Muscle of arm (tissue), 1 donor: ENCODE measurements at regions not wholly inside any gene's neighbourhood (a gene's known extent, or its start where the extent isn't known, plus 50 kb on each side); places are given as distances from the start of the nearest gene placed in this dataset.
A peak's percentile ranks its signal among the peaks of the same experiment; 100 is the strongest.
"Not testable (repeated sequence)": the region's sequence is repeated elsewhere in the genome, so short reads cannot be mapped to it uniquely, and the experiment has no call there.

ENCODE experiments used
- DNase-seq: peaks from one replicate; pipeline ENCODE4 v3.0.0-alpha.2; 2013

DNA sequence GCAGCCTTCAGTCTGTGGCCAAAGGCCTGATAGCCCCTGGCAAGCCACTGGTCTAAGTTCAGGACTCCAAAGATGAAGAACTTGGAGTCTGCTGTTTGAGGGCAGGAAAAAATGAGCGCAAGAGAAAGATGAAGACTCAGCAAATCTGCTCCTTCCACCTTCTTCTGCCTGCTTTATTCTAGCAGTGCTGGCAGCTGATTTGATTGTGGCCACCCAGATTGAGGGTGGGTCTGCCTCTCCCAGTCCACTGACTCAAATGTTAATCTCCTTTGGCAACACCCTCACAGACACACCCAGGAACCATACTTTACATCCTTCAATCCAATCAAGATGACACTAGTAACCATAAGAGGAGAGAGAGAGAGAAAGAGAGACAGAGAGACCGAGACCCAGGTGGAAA lies 127.6 kb downstream of the UTP18 start:
- no peak for DNase-seq

DNA sequence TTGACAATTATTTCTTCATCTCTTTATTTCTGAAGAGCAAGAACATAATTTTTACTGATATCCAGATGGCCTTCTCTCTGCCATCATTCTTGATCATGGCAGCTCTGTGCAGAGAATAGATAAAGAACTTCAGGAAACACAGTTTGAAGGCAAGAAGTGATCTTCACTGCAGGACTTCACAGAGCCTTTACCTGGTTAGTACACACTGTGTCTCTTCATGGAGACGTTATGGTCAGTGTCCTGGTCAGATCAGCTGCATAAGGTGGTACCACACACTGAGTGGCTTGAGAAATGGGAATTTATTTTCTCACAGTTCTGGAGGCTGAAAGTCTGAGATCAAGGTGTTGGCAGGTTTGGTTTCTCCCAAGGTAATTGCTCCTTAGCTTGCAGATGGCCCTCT lies 129.5 kb downstream of the UTP18 start:
- no peak for DNase-seq

DNA sequence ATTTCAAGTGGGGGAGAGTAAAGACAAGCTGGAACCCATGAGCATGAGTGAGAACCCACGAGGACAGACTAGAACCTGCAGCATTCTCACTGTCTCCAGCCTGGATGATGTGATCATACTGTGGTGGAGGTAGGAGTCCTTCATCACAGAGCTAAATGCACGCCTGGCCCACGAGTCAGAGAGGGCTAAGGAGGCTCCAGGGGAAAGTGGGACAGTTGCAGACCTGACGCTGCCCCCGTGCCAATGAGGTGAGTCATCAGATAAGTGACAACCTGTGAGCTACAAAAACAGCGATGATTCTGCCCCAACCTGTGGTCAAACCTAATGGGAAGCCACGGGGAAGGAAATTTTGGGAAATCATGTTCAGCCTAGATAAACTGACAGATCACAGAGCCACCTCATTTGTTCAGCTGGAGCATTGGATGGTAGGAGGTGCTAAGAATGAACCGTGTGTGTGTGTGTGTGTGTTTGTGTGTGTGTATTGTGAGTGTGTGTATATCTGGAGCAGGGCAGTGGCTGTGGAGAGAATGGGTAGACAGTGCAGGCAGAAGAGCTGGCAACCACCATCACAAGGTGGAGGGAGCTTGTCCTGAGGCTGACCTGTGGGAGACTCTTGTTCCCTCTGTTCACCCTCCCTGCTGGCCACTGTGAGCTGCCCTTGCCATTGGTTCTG lies 131.8 kb downstream of the UTP18 start:
- no peak for DNase-seq

DNA sequence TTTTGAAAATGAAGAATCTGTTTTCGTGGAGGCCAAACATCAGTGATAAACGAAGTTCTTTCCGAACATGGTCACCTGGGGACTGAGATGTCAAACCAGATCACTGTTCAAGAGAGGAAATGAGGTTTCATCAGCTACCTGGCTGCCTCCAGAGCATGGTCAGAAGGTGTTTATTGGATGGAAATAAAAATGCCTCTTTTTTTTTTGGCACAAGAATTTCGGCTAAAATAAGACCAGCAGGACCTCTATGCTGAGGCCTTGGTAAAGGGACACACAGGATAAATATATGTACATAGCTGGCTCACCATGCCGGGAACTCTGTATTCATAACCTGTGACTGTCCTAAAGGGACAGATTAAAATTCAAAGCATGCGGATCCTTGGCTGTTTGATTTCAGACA lies 135.3 kb downstream of the UTP18 start:
- DNase-seq, result no peak

DNA sequence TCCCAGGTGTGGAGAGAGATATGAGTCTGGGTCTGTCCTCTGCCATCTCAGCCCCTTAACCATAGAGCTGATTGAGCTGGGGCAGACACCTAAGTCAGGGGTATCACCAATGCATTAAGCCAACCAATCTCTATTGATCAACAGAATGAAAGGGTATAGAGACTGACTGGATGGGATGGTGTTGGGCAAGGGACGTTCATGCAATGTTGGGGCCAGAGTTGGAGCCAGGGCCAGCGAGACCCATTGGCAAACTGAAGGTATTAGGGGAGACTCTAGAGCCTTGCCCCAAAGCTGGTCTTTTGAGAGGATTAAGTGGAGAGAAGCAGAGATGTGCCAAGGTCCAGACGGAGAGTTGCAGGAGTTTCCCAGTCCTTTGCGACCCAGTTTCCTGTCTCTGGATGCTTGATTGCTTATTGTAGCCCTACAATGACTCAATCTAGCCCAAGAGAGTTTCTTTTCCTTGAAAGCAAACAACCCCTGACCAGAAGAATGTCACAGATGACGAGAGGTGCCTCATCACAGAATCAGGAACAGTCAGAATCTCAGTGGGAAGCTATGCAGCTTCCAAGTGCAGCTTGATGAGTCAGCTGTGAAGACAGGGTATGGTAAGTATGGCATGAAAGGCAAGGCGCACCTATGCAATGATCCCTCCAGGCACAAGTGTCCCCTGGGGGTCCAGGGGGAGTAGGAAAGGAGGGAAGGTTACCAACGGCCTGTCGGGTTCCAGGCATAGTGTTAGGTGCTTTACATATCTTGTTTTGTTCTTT lies 137.2 kb downstream of the UTP18 start:
- DNase-seq, result no peak

DNA sequence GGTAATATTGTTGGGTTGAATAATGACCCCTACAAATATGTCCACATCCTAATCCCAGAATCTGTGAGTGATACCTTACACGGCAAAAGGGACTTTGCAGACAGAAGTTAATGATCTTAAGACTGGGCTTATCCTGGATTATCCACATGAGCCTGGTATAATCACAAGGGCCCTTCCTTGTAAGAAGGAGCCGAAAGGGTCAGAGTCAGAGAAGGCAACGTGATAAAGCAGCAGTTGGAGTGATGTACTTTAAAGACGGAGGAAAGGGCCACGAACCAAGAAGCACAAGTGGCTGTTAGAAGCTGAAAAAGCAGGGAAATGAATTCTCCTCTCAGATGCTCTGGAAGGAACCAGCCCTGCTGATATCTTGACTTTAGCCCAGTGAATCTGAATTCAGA lies 137.8 kb downstream of the UTP18 start:
- no peak for DNase-seq

DNA sequence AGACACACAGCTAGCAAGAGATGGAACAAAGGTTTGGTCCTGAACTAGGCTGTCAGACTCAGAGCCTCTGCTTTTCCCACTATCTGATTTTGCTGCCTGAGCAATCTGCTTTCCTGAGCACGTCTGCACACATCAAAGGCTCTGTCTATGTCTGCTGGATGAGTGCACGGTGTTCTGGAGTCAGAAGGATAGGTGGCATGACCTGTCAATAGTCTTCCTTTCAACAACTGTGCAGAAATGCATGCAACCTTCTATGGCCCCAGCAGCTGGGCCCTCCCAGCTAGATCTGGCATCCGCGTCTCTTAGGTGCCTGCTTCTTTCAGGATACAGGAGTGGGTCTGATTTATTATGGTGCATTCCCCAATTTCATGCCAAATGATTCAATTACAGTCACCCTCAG lies 138.3 kb downstream of the UTP18 start:
- DNase-seq, result no peak

DNA sequence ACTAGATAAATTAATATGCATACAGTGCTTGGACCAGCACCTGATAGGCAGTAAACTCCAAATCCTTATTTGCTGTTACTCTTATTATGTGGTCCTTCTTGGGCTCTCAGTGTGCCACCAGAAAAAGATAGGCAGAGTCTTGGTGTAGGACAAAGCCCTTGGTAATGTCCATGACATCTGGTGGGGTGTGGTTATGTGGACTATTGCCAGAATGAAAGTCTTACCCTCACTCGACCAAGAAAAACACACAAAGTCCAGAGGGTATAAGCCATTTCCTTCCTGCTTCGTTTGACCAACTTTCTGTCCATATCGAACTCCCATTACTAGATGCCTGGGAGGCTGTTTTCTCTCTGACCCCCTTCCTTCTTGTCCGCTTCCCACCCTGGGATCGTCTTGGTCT lies 140.9 kb downstream of the UTP18 start:
- no peak for DNase-seq

DNA sequence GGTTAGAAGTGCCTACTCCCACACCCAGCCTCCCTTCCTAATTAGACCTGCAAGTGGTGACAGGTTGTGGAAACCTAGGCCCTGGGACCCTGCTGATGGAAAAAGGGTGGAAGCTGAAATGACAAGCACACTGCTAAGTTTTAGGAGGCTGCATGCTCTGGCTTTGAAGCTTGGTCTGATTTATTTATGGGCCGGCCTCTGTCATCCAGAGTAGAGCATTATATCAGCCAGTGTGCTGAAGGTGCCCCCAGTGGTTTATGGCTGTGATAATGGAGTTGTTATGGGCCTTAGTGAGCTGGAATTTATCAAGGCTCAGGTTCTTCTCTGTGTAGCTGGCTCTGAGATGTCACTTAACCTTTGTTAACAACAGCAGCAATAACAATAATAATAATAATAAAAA lies 142.6 kb downstream of the UTP18 start:
- DNase-seq, result no peak

DNA sequence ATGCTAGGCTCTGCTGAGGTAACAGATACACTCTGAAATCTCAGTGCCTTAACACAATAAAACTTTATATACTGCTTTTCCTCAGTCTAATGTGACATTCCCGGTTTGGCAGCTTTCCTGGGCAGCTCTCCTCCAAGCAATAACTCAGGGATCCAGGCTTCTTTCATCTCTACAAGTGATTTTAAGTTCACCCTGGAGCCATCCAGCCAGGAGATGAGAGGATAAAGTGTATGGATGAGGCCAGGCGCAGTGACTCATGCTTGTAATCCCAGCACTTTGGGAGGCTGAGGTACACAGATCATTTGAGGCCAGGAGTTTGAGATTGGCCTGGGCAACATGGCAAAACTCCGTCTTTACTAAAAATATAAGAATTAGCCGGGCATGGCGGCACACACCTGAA lies 147.2 kb downstream of the UTP18 start:
- no peak for DNase-seq

DNA sequence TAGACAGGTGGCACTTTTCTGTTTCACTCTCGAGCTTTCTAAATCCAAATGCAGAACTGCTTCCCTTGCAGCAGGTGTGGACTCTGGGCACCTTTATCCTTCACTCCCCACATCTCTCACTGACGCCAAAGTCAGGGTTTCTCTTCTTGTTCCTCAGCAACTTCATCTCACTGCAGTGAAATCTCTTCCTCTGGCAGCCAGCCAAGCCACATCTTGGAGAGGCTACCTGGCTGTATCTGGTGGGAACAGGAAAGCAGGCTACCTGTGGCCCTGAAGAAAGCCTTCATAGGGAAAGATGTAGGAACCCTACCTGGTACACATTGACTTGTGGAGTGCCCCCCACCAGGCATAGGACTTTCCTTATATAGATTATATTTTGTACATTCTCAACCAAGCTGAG lies 159.1 kb downstream of the UTP18 start:
- DNase-seq, result no peak

DNA sequence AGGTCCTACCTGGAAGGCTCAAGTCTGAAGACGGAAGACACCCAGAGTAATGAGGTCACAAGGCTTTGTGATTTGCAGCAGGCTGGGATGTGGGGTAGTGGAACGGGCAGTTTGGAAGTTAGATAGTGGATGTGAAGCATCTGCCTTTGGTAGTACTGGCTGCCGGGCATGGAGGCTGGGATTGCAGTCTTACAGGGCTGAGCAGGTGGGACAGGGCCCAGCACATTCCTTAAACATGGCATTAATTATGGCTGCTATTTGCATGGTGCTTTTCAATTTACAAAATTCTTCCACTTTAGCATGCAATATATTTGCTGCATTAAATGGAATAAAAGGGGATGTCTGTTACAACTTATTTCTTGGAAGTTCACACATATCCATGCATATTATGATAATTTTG lies 161.2 kb downstream of the UTP18 start:
- DNase-seq, result no peak

DNA sequence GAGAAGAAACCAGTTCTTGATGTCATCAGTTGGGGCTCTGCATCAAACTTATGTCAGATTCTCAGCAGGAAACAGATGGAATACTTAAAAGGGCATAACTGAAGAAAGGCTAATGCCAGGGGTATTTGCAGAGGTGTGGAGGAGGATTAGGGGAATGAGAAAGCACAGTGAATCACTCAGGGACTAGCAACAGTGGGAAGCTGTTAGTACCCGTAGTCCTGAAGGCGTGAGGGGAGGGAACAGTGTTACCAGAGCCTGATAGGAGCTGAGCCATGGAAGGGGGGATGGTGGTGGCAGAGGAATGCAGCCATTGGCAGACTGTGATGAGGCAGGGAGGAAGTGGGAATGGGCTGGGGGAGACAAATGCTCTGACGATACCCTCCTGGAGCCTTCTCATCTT lies 162.3 kb downstream of the UTP18 start:
- DNase-seq, result no peak

DNA sequence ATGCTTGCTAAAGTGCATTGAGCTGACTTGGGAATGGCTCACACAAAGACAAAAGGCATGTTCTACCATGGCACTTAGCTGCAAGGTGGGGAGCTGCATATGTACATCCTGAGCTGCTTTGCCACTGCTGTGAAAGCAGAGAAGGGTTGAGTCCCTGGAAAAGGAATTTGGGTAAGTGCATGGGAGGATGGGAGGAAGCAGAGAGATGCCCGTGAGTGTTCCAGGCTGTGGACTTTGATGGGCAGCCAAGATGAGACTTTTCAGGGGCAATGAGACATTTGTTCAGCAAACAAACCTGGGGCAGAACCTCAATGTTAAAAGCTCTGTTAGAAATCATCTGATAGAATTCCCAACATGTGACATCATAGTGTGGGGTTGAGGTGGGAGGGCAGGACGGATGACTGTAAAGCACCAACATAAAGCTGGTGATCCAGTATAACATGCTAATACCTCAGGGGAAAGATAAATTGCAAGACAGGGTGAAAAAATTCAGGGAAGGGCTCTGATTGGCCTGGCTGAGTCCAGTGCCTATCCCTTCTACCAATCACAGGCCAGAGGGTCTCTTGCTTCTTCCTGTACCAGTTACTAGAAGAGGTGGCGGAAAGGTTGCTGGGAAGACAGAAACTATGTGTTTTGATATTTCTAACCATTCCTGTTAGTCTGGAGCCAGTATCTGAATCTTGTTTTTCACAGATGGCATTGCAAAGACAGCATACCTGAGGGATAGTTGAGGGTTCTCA lies 163.2 kb downstream of the UTP18 start:
- no peak for DNase-seq

DNA sequence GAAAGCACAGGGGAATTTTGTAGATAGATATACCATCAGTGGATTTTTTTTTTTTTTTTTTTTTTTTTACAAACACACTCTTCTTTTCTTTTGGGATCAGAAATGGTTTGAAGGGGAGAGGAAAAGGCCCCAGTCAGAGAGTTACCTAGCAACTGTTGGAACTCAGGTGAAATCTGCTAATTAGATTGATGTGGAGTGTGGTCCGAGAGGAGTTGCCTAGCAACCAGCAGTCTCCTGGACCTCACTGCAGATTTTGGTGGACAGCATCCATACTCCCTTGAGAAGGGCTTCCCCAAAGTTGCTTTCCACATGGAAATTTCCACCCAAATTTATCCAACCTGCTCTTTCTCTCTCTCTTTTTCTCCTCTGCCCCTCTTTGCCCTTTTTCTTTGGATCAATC lies 165.4 kb downstream of the UTP18 start:
- no peak for DNase-seq

DNA sequence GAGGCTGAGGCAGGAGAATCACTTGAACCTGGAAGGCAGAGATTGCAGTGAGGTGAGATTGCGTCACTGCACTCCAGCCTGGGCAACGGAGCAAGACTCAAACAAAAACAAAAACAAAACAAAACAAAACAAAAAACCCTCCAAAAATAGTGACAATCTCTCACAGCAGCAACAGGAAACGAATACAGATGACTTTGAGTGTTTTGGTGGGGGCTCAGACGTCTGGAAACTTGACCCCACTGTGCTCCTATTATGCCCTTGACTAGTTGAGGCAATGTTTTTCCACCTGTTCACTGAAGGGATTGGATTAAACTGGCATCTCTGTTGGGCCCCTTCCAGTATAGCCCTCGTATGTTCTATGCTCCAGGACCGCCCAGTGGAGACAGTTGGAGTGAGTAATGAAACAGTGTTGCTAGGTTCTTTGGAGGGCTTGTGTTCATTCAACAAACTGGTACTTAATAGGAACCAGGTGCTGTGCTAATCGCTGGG lies 167.0 kb downstream of the UTP18 start:
- DNase-seq, result peak; percentile 4

DNA sequence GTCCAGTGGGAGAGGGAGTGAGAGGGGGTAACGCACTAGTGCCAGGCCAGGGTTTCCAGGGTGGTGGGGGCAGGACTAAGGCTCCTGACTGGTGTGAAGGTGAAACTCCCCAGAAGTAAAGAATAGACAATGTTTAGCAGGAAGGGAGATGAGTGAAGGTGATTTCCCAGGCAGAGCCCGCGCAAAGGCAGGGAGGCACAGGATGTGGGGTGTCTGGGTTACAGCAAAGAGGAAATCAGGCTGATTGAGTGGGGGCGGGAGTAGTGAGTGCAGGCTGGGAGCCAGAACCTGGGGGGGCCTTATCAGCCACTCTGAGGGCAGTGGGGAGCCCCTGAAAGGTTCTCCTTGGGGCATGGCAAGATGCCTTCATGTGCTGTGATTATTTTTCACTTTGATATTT lies 167.5 kb downstream of the UTP18 start:
- DNase-seq, result no peak

DNA sequence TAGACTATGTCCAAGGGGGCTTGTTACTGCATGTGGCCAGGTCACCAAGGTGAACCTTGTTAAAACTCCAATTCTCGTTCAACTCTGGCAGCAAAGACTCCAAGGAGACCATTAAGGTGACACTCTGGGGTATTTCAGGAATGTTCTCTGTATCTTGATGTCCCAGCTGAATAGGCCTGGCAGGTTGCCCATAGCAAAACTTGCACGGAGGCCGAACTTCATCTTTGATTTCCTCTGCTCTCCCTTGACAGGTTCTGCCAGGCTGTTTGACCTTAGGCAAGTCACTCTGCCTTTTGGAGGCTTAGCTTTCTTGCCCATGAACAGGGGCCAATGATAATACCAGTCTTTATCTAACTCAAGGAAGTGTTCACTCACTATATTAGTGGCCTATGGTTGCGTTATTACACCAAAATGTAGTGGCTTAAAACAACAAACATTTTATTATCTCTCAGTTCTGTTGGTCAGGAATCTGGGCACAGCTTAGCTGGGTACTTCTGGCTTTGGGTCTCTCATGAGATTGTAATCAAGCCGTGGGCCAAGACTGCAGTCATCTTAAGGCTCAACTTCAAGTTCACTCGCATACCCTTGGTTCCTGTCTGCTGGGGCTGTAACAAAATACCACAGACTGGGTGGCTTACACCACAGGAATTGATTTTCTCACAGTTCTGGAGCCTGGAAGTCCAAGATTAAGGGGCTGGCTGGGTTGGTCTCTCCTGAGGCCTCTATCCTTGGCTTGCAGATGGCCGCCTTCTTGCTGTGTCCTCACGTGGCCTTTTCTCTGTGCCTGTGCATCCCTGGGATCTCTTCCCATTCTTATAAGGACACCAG lies 168.5 kb downstream of the UTP18 start:
- no peak for DNase-seq

DNA sequence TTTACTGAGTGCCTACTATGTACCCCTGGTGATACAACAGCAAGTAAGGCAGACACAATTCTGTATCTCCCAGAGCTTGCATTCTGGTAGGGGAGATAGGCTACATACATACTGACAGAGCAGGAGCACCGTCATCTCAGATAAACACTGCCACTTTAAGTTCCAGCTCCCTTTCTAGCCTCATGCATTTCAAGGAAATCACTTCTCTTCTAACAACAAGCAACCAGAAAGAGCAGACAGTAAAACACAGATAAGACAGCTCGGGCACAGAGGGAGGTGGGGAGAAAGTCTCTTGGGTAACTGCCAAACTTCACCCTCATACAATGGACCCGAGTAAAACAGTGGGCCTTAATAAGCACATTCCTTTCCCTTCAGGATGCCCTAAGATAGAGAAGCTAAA lies 169.6 kb downstream of the UTP18 start:
- not testable (repeated sequence) for DNase-seq

DNA sequence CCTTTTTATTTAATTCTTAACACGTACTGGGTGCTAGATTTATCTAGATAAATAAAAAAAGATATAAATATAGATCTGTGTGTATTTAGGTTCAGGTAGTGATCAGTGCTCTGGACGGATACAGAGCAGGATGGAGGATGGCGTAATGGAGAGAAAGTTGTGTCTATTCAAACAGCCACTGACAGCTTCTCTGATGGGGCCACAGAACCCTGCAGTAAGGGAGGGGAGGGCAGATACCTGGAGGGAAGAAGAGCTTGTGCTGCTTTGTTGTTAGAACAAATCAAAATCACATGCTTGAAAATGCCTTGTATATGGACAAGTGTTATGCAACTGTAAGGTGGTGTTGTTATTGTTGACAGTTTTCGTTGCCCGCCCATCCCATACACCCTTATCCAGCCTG lies 170.2 kb downstream of the UTP18 start:
- no peak for DNase-seq

DNA sequence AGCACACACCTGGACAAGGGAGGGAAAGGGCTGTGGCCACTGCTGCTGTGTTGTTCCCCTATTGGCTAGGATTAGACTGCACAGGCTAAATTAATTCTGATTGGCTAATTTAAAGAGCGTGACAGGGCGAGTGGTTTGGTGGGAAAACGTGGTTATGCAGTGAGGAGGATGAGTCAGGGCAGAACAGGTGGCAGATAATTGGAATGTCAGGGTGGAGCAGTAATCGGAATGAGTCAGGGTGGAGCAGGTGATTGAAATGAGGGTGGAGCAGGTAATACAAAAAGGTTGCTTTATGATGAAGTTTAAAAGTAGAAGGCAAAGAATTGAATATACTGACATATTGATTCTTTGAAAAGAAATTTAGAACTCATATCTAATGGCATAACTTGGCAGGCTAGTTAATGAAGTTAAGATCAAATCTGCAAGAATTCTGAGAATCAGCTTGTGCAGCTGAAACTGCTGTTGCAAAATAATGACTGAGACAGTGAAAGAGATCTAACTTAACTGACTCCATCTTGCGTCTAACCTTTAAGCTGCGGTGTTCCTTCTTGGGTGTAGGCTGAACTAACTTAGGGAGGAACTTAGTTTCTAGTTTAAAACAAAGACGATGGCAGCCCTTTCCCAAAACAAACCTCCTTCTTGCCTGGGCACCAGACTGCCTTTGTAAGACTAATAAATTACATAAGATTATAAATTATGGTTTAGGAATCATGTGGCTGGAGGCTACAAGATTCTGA lies 174.3 kb downstream of the UTP18 start:
- no peak for DNase-seq
